ENCODE measurements at regions not wholly inside any gene's neighbourhood (a gene's known extent, or its start where the extent isn't known, plus 50 kb on each side); places are given as distances from the start of the nearest gene placed in this dataset.
"Not testable (repeated sequence)": the region's sequence is repeated elsewhere in the genome, so short reads cannot be mapped to it uniquely, and the experiment has no call there.

DNA sequence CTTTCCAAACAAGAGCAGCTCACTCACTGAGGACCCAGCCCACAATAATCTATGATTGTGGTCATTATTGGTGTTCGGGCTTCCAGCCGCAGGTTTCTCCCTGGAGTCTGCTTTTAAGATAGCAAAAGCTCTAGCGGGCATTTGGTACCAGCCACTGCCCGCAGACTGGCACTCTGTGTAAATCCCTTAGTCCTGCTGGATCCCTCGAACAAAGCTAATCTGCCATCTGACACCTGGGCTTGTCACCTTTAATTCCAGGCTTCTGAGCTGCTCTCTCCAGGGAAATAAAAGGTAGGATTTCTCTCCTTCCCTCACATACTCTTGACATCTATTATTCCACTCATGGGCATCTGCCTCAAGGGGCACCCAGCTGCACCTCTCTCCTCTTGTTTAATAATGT is 158.7 kb downstream of the PDCD6IP start:
- in situ Hi-C loops (cut with HindIII; ENCODE audit: low pct_ligation_motif_present, low sequenced_read_pairs): no loop called here
- TF ChIP-seq, protein P1, sequence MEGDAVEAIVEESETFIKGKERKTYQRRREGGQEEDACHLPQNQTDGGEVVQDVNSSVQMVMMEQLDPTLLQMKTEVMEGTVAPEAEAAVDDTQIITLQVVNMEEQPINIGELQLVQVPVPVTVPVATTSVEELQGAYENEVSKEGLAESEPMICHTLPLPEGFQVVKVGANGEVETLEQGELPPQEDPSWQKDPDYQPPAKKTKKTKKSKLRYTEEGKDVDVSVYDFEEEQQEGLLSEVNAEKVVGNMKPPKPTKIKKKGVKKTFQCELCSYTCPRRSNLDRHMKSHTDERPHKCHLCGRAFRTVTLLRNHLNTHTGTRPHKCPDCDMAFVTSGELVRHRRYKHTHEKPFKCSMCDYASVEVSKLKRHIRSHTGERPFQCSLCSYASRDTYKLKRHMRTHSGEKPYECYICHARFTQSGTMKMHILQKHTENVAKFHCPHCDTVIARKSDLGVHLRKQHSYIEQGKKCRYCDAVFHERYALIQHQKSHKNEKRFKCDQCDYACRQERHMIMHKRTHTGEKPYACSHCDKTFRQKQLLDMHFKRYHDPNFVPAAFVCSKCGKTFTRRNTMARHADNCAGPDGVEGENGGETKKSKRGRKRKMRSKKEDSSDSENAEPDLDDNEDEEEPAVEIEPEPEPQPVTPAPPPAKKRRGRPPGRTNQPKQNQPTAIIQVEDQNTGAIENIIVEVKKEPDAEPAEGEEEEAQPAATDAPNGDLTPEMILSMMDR (IDR thresholded peaks at IDR 0.05; ENCODE audit: low read depth, low read length, missing control alignments): no peak
- H3K36me3 ChIP-seq (replicated peaks): no peaks in the 10 kb centered on the region
- H3K27ac ChIP-seq: no peak overlapping the region
- H3K27me3 ChIP-seq (replicated peaks): no peaks in the 10 kb centered on the region
- no peak for DNase-seq
- H3K4me3 ChIP-seq (ENCODE audit: low read depth, low read length): no peak overlapping the region

DNA sequence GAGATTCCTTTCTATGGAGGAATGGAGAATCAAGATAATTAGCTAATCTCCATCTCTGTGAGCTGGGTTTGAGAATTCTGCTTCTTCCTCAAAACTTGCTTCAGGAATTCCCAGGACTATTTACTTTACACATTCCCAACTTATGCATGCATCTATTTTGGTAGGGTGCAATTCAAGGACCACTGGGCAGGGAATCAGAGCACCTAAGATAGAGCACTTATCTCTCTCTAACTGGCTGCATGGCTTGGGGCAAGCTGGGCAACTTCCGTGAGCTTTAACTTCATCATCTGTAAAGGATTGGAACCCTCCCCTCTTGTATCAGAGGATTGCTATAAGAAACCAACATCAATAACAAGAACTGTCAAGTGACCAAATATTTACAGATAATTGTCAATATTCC is 160.2 kb downstream of the PDCD6IP start:
- no peak for DNase-seq
- H3K27me3 ChIP-seq (replicated peaks): no peaks in the 10 kb centered on the region
- H3K36me3 ChIP-seq (replicated peaks): no peaks in the 10 kb centered on the region
- no peak overlapping the region for H3K27ac ChIP-seq
- TF ChIP-seq, protein P1 (IDR thresholded peaks at IDR 0.05; ENCODE audit: low read depth, low read length, missing control alignments): no peak
- in situ Hi-C loops (cut with HindIII; ENCODE audit: low pct_ligation_motif_present, low sequenced_read_pairs): no loop called here
- no peak overlapping the region for H3K4me3 ChIP-seq (ENCODE audit: low read depth, low read length)

DNA sequence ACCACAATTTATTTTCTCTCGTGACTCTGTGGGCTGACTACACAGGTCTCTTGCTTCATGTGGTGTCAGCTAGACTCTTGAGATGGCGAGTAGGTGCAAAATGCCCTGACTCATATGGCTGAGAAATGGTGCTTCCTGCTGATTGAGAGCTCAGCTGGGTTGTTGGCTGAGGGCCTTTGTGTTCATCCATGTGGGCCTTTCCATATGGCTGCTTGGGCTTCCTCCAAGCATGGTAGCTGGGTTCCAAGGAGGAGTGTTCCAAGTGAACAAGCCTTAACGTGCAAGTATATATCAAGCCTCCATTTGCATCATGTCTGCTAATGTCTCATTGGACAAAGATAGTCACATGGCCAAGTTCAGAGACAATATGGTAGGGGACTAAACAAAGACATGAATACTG is 164.0 kb downstream of the PDCD6IP start:
- no peaks in the 10 kb centered on the region for H3K27me3 ChIP-seq (replicated peaks)
- TF ChIP-seq, protein P1 (IDR thresholded peaks at IDR 0.05; ENCODE audit: low read depth, low read length, missing control alignments): no peak
- no peaks in the 10 kb centered on the region for H3K36me3 ChIP-seq (replicated peaks)
- in situ Hi-C loops (cut with HindIII; ENCODE audit: low pct_ligation_motif_present, low sequenced_read_pairs): no loop called here
- H3K27ac ChIP-seq: no peak overlapping the region
- H3K4me3 ChIP-seq (ENCODE audit: low read depth, low read length): no peak overlapping the region
- DNase-seq: no peak

DNA sequence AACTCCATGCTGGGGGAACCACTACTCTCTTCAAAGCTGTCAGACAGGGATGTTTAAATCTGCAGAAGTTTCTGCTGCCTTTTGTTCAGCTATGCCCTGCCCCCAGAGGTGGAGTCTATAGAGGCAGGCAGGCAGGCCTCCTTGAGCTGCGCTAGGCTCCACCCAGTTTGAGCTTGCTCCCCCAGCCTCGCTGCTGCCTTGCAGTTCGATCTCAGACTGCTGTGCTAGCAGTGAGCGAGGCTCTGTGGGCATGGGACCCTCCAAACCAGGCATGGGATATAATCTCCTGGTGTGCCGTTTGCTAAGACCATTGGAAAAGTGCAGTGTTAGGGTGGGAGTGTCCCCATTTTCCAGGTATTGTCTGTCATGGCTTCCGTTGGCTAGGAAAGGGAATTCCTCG is 171.8 kb downstream of the PDCD6IP start:
- DNase-seq; H3K36me3 ChIP-seq (replicated peaks); H3K27ac ChIP-seq; H3K27me3 ChIP-seq (replicated peaks); in situ Hi-C loops (cut with HindIII; ENCODE audit: low pct_ligation_motif_present, low sequenced_read_pairs); H3K4me3 ChIP-seq (ENCODE audit: low read depth, low read length): not testable (repeated sequence)

DNA sequence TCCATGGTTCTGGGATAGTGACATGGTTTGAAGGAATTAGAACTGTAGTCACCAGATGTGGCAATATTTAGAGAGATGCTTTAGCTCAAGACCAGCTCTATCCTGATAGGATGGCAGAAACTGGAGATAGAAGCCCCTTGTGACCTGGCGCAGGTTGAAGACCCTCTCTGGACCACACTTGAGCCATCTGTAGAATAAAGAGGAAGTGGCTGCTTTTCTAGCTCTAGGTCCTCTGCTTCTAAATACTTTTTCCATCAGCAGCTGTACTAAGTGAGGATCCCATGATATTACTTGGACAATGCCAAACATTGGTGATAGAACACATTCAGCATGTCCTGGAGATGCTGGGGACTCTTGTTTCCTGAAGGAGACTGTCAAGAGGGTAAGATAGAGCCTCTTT is 172.6 kb downstream of the PDCD6IP start:
- in situ Hi-C loops (cut with HindIII; ENCODE audit: low pct_ligation_motif_present, low sequenced_read_pairs): no loop called here
- no peaks in the 10 kb centered on the region for H3K27me3 ChIP-seq (replicated peaks)
- H3K27ac ChIP-seq: no peak overlapping the region
- no peaks in the 10 kb centered on the region for H3K36me3 ChIP-seq (replicated peaks)
- DNase-seq: no peak
- no peak overlapping the region for H3K4me3 ChIP-seq (ENCODE audit: low read depth, low read length)
- TF ChIP-seq, protein P1 (IDR thresholded peaks at IDR 0.05; ENCODE audit: low read depth, low read length, missing control alignments): no peak

DNA sequence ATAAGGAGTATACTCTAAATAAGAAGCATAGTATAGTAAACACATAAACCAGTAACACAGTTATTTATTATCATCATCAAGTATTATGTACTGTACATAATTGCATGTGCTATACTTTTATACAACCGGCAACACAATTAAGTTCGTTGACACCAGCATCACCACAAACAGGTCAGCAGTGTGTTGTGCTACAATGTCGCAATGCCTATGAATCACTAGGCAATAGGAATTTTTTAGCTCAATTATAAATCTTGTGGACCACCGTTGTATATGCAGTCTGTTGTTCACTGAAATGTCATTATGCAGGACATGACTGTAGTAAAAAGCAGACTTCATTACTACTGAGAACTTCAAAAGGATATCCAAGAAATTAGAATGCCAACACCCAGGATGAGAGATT is 177.0 kb downstream of the PDCD6IP start:
- Histone ChIP-seq H3K36me3 (replicated peaks) (no peaks in the 10 kb centered on the region), H3K27me3 (replicated peaks) (no peaks in the 10 kb centered on the region), H3K27ac (no peak overlapping the region), H3K4me3 (ENCODE audit: low read depth, low read length) (no peak overlapping the region)
- in situ Hi-C loops (cut with HindIII; ENCODE audit: low pct_ligation_motif_present, low sequenced_read_pairs): no loop called here
- DNase-seq: no peak
- TF ChIP-seq, protein P1 (IDR thresholded peaks at IDR 0.05; ENCODE audit: low read depth, low read length, missing control alignments): no peak

Data from brain microvascular endothelial cell (primary cell).